ENCODE measurements at regions not wholly inside any gene's neighbourhood (a gene's known extent, or its start where the extent isn't known, plus 50 kb on each side); places are given as distances from the start of the nearest gene placed in this dataset.

DNA sequence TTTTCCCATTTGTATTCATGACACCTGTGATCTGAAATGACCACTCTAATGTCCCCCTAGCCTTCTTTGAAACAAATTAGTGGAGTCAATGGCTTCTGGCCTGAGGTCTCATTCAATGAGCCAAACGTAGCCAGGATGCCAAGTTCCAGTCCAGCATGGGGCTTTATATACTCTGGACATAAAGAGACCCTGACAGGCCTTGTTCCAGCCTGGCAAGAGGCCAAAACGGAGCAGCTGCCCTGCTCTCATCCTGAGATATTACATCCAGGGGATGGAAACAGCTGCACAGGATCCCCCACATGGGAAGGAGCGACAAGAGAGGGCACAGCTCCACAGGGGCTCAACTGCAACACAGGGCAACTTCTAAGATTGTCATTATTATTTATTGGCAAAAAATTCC lies 437.8 kb downstream of the CDH26 start:
- DNase-seq (ENCODE audit: low spot score) = no peak
- no peaks in the 10 kb centered on the region for H3K9me3 Mint-ChIP-seq
- H3K4me1 Mint-ChIP-seq (ENCODE audit: low read depth) = no peaks in the 10 kb centered on the region
- H3K36me3 Mint-ChIP-seq (ENCODE audit: low read depth) = no peaks in the 10 kb centered on the region
- no peak overlapping the region for H3K4me3 Mint-ChIP-seq (ENCODE audit: low read depth)
- no peaks in the 10 kb centered on the region for H3K27me3 Mint-ChIP-seq (ENCODE audit: low read depth)
- intact Hi-C loops (cut with micrococcal nuclease) = no loop called here
- H3K27ac Mint-ChIP-seq = no peak overlapping the region

DNA sequence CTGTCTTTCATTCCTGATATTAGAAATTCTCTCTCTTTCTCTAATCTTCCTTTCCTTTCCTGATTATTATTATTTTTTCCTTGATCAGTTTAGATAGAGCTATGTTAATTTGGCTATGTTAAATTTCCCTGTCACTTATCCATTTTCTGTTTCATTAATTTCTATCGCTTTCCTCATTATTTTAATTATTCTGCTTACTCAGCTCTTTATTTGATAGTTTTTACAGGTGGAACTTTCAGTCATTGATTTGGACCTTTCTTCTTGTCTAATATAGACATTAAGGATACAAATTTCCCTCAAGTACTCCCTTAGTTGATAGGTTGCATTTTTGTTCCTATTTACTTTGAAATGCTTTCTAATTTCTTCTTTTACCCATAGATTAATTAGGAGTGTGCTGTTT lies 442.3 kb downstream of the CDH26 start:
- H3K9me3 Mint-ChIP-seq = no peaks in the 10 kb centered on the region
- DNase-seq (ENCODE audit: low spot score) = no peak
- no peaks in the 10 kb centered on the region for H3K4me1 Mint-ChIP-seq (ENCODE audit: low read depth)
- H3K36me3 Mint-ChIP-seq (ENCODE audit: low read depth) = no peaks in the 10 kb centered on the region
- H3K27ac Mint-ChIP-seq = no peak overlapping the region
- intact Hi-C loops (cut with micrococcal nuclease) = no loop called here
- no peaks in the 10 kb centered on the region for H3K27me3 Mint-ChIP-seq (ENCODE audit: low read depth)
- no peak overlapping the region for H3K4me3 Mint-ChIP-seq (ENCODE audit: low read depth)

- no peaks in the 10 kb centered on the region for H3K4me1 Mint-ChIP-seq (ENCODE audit: low read depth)
- no peak overlapping the region for H3K4me3 Mint-ChIP-seq (ENCODE audit: low read depth)
- H3K36me3 Mint-ChIP-seq (ENCODE audit: low read depth) = no peaks in the 10 kb centered on the region
- H3K27ac Mint-ChIP-seq = no peak overlapping the region
- intact Hi-C loops (cut with micrococcal nuclease) = no loop called here
- no peak for DNase-seq (ENCODE audit: low spot score)
- no peaks in the 10 kb centered on the region for H3K27me3 Mint-ChIP-seq (ENCODE audit: low read depth)
- no peaks in the 10 kb centered on the region for H3K9me3 Mint-ChIP-seq
Observed at GRCh38 chr20:60402189-60403058, 444.2 kb downstream of the CDH26 start.

DNA sequence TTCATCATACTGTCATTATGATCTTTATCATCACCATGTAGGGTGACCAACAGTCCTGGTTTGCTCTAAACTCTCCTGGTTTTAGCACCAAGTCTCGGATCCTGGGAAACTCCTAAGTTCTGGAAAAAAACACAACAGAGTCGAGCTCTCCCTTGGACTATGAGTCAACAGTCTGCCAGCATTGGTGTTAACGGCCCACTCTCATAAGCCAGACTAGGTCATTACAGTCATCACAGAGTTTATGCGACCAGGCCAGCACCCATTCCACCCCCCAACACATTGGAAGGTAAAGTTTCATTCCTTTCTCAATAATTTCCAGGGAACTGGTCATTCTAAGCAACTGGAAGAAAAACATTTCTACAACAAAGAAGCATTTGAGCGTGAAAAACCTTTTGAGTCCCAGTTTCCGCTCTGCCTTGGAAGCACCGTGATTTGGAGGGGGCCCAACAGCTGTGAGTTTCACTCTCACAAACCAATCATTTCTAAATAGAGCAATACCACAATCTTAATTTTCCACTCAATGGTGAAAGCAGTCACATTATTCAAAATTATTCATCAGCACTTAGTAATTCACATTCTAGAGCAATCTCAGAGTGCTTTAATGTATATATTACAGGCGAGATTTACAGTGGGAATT lies 445.0 kb downstream of the CDH26 start:
- intact Hi-C loops (cut with micrococcal nuclease) = no loop called here
- H3K36me3 Mint-ChIP-seq (ENCODE audit: low read depth) = no peaks in the 10 kb centered on the region
- H3K9me3 Mint-ChIP-seq = no peaks in the 10 kb centered on the region
- H3K27ac Mint-ChIP-seq = no peak overlapping the region
- H3K27me3 Mint-ChIP-seq (ENCODE audit: low read depth) = no peaks in the 10 kb centered on the region
- H3K4me1 Mint-ChIP-seq (ENCODE audit: low read depth) = no peaks in the 10 kb centered on the region
- H3K4me3 Mint-ChIP-seq (ENCODE audit: low read depth) = no peak overlapping the region
- no peak for DNase-seq (ENCODE audit: low spot score)

GRCh38 chr20:60407011-60407771 lies 449.0 kb downstream of the CDH26 start:
- no peaks in the 10 kb centered on the region for H3K36me3 Mint-ChIP-seq (ENCODE audit: low read depth)
- H3K9me3 Mint-ChIP-seq = no peaks in the 10 kb centered on the region
- no peaks in the 10 kb centered on the region for H3K4me1 Mint-ChIP-seq (ENCODE audit: low read depth)
- no peak overlapping the region for H3K4me3 Mint-ChIP-seq (ENCODE audit: low read depth)
- intact Hi-C loops (cut with micrococcal nuclease) = no loop called here
- no peak for DNase-seq (ENCODE audit: low spot score)
- H3K27me3 Mint-ChIP-seq (ENCODE audit: low read depth) = no peaks in the 10 kb centered on the region
- H3K27ac Mint-ChIP-seq = no peak overlapping the region

DNA sequence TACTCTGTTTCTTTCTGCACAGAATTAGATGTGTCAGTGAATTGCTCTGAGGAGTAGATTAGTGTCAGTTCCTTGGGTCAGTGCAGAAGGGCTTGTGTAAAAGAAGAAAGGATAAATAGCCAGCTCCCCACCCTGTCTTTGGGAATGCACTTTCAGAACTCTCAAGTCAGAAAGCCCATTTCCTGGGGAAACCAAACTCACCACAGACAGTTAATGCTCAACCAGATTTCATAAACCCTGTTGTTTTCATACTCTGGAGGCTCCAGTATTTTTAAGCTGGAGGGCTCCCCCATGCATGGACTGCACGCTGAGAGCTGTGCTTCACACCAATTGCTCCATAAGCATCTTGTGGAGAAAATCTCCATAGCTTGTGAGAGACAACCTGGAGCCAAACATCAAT lies 449.7 kb downstream of the CDH26 start:
- Mint-ChIP-seq H3K4me3 (ENCODE audit: low read depth) (no peak overlapping the region), H3K27ac (no peak overlapping the region)
- DNase-seq (ENCODE audit: low spot score) = no peak

DNA sequence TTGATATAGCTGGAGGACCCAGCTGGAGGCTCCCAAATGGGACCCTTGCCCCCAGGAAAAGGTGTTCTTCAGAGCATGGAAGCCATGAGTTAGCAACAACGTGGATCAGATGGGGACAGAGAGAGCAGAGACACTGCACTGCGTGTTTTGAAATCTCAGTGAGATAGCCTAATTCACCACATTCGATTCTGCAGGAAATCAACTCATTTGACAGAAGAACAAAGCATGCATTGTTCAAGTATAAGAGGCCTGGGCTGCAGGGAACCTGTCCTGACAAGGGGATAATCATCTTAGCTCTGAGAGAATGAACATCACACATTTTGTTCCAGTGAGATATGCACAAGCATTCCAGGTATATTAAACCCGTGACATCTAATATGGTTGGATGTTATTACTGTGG lies 450.2 kb downstream of the CDH26 start:
- Mint-ChIP-seq H3K4me1 (ENCODE audit: low read depth) (no peaks in the 10 kb centered on the region), H3K9me3 (no peaks in the 10 kb centered on the region), H3K27me3 (ENCODE audit: low read depth) (no peaks in the 10 kb centered on the region), H3K4me3 (ENCODE audit: low read depth) (no peak overlapping the region), H3K27ac (no peak overlapping the region), H3K36me3 (ENCODE audit: low read depth) (no peaks in the 10 kb centered on the region)
- no peak for DNase-seq (ENCODE audit: low spot score)
- intact Hi-C loops (cut with micrococcal nuclease) = no loop called here

More for the DNA sequence above, 449.7 kb downstream of the CDH26 start:
- no peaks in the 10 kb centered on the region for H3K27me3 Mint-ChIP-seq (ENCODE audit: low read depth)
- no peaks in the 10 kb centered on the region for H3K36me3 Mint-ChIP-seq (ENCODE audit: low read depth)
- no peaks in the 10 kb centered on the region for H3K9me3 Mint-ChIP-seq
- intact Hi-C loops (cut with micrococcal nuclease) = no loop called here
- no peaks in the 10 kb centered on the region for H3K4me1 Mint-ChIP-seq (ENCODE audit: low read depth)

DNA sequence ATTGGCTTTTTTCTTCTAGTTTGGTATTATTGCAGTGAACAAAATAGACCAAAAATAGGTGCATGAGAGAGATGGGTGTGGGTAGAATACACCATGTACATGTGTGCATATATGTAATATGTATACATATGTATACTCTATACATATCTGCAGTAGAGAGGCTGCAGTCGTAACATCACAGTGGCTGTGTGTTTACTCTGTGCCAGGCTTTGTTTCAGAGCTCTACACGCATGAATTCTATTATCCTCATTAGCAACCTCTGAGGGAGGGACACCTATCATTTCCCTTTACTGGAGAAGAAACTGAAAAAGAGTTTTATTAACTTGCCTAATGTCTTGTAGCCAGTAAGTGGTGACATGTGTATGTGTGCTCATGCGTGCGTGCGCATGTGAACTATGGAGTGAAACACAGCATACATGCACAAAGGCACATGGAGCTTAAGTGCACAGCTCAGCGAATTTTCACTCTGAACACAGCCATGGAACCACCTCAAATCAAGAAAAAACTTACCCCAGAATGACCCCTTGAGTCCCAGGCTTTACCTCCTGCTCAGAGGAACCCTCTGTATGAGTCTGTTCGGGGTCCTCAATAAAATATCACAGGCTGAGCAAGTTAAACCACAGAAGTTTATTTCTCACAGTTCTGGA lies 452.5 kb downstream of the CDH26 start:
- Mint-ChIP-seq H3K27me3 (ENCODE audit: low read depth) (no peaks in the 10 kb centered on the region), H3K9me3 (no peaks in the 10 kb centered on the region), H3K27ac (no peak overlapping the region), H3K36me3 (ENCODE audit: low read depth) (no peaks in the 10 kb centered on the region), H3K4me1 (ENCODE audit: low read depth) (no peaks in the 10 kb centered on the region), H3K4me3 (ENCODE audit: low read depth) (no peak overlapping the region)
- DNase-seq (ENCODE audit: low spot score) = no peak
- intact Hi-C loops (cut with micrococcal nuclease) = no loop called here

DNA sequence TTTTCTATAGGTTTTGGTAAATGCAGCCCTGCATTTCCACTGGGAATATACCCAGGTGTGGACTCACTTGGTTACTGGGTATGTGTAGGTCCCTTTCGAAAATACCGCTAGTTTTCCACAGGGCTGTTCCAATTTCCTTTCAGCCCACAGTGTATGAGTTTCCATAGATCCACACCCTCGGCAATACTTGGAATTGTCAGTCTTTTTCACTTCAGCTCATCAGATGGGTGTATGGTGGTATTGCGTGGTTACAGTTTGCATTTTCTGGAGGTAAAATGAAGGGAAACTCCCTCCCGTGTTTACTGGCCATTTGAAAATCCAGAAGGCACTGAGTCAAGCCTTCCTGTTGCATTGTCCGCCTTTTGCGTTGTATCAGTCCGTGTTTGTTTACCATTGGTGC lies 453.6 kb downstream of the CDH26 start:
- H3K4me3 Mint-ChIP-seq (ENCODE audit: low read depth) = no peak overlapping the region
- H3K27ac Mint-ChIP-seq = no peak overlapping the region
- no peaks in the 10 kb centered on the region for H3K4me1 Mint-ChIP-seq (ENCODE audit: low read depth)
- H3K27me3 Mint-ChIP-seq (ENCODE audit: low read depth) = peaks cover 3% of the 10 kb centered on the region
- no peaks in the 10 kb centered on the region for H3K9me3 Mint-ChIP-seq
- intact Hi-C loops (cut with micrococcal nuclease) = no loop called here
- no peak for DNase-seq (ENCODE audit: low spot score)
- H3K36me3 Mint-ChIP-seq (ENCODE audit: low read depth) = no peaks in the 10 kb centered on the region

DNA sequence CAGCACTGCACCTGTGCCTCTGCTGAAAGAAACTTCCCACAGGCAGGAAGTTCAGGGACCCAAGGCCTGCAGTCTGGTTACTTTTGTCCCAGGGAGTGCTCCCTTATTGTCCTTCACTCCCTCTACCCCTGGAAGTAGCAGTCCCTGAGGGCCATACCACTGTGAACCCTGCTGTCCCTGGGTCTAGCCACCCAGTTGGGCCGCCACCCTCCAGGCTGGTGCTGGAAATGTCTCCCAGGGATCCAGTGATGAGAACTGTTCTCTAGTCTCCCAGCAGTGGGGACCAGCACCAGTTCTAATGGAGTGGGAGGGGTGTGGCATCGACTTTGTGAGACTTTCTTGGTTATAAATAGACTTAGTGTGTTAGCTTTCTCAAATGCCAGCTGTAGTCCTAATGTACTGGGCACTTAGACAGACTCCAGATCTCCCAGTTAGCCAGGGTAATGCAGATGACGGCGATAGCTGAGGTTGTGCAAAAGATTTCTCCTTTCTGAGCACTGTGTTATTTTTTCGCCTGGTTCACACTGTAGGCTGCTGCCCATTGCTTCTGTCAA lies 462.5 kb downstream of the CDH26 start:
- Mint-ChIP-seq H3K9me3 (no peaks in the 10 kb centered on the region), H3K27ac (no peak overlapping the region), H3K27me3 (ENCODE audit: low read depth) (peaks cover 5% of the 10 kb centered on the region), H3K4me3 (ENCODE audit: low read depth) (no peak overlapping the region), H3K4me1 (ENCODE audit: low read depth) (peaks cover 11% of the 10 kb centered on the region), H3K36me3 (ENCODE audit: low read depth) (no peaks in the 10 kb centered on the region)
- DNase-seq (ENCODE audit: low spot score) = no peak
- intact Hi-C loops (cut with micrococcal nuclease) = no loop called here

DNA sequence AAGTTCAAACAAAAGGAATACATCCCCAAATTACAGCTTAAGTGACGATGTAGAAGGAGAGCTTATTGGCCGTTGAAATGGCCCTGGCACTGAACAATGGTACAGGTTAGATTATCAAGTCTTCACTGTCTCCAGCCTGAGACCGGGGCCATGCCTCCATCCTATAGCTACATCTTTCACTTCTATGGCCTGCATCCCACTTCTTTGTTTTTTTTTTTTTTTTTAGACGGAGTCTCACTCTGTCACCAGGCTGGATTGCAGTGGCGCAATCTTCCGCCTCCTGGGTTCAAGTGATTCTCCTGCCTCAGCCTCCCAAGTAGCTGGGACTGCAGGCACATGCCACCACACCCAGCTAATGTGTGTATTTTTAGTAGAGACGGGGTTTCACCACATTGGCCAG lies 464.6 kb downstream of the CDH26 start:
- peaks cover 3% of the 10 kb centered on the region for H3K4me1 Mint-ChIP-seq (ENCODE audit: low read depth)
- no peak overlapping the region for H3K27ac Mint-ChIP-seq

DNA sequence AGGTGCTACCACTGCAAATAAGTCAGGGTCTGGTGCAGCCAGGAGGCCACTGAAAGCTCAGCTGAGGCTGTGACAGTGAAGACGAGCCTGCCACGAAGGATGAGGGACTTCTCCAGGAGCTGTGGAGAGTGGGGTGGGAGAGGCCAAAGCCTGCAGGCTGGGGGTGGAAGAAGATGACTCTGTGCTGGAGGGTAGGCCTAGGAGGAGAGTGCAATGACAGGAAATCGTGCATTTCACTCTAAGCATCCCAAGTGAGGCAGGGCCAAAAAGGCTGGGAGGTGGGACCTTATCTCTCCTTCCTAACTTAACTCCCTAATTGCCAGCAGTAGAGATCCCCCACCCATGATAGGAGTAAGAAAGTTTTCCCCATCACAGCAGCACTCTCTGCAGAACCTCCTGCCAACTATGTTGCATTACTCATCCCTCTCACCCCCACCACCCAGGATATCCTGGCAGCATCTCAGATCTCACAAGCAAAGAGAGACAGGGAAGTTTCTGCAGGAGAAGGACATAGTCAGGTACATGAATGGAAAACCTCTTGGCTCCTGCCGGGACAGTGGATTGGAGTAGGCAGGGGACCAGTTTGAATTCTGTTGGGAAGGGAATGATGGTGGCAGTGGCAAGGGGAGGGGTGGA lies 466.2 kb downstream of the CDH26 start:
- H3K36me3 Mint-ChIP-seq (ENCODE audit: low read depth) = no peaks in the 10 kb centered on the region
- H3K9me3 Mint-ChIP-seq = no peaks in the 10 kb centered on the region
- H3K27me3 Mint-ChIP-seq (ENCODE audit: low read depth) = no peaks in the 10 kb centered on the region
- H3K4me3 Mint-ChIP-seq (ENCODE audit: low read depth) = no peak overlapping the region
- DNase-seq (ENCODE audit: low spot score) = no peak
- intact Hi-C loops (cut with micrococcal nuclease) = no loop called here
- no peaks in the 10 kb centered on the region for H3K4me1 Mint-ChIP-seq (ENCODE audit: low read depth)
- no peak overlapping the region for H3K27ac Mint-ChIP-seq

More for the DNA sequence above, 464.6 kb downstream of the CDH26 start:
- no peaks in the 10 kb centered on the region for H3K27me3 Mint-ChIP-seq (ENCODE audit: low read depth)
- H3K9me3 Mint-ChIP-seq = no peaks in the 10 kb centered on the region
- H3K4me3 Mint-ChIP-seq (ENCODE audit: low read depth) = no peak overlapping the region
- DNase-seq (ENCODE audit: low spot score) = no peak
- intact Hi-C loops (cut with micrococcal nuclease) = no loop called here
- no peaks in the 10 kb centered on the region for H3K36me3 Mint-ChIP-seq (ENCODE audit: low read depth)
